ENCODE measurements at regions not wholly inside any gene's neighbourhood (a gene's known extent, or its start where the extent isn't known, plus 50 kb on each side); places are given as distances from the start of the nearest gene placed in this dataset.

DNA sequence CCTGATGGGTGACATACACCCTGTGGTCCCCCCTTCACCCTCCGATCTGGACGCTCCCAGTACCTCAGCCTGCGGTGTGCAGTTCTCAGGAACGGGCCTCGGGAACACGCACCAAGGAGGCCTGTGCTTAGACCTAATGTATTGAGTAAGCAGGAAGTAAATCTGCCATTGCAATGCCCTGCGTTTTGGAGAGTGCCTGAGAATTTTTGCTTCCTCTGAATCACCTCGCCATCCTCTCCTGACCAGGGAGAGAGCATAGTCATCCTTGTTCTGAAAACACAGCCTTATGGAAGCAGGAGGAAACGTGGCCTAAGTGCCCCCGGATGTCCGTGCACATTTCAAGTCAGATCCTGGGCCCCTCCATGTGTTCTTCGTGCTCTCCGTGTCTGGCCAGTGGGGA, 272.2 kb downstream of the NDUFA10 start (continued):
- TF ChIP-seq SRF (IDR thresholded peaks at IDR 0.05; ENCODE audit: low read depth in 2 of 2, low read length in 2 of 2): no peak
- no peak for TF ChIP-seq ZNF274 (IDR thresholded peaks at IDR 0.05; ENCODE audit: insufficient read depth, insufficient read length)
- TF ChIP-seq, protein P1, sequence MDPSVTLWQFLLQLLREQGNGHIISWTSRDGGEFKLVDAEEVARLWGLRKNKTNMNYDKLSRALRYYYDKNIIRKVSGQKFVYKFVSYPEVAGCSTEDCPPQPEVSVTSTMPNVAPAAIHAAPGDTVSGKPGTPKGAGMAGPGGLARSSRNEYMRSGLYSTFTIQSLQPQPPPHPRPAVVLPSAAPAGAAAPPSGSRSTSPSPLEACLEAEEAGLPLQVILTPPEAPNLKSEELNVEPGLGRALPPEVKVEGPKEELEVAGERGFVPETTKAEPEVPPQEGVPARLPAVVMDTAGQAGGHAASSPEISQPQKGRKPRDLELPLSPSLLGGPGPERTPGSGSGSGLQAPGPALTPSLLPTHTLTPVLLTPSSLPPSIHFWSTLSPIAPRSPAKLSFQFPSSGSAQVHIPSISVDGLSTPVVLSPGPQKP (IDR thresholded peaks at IDR 0.05; ENCODE audit: low read depth, low read length): no peak
- TF ChIP-seq PAX5 (IDR thresholded peaks at IDR 0.05; ENCODE audit: borderline replicate concordance, low read depth, low read length): no peak
- no peak for TF ChIP-seq GATAD2B (conservative IDR thresholded peaks at IDR 0.05; ENCODE audit: low read depth)
- TF ChIP-seq MYC (IDR thresholded peaks at IDR 0.05; ENCODE audit: insufficient read depth, insufficient read length, insufficient replicate concordance, low read length, severe bottlenecking): no peak

DNA sequence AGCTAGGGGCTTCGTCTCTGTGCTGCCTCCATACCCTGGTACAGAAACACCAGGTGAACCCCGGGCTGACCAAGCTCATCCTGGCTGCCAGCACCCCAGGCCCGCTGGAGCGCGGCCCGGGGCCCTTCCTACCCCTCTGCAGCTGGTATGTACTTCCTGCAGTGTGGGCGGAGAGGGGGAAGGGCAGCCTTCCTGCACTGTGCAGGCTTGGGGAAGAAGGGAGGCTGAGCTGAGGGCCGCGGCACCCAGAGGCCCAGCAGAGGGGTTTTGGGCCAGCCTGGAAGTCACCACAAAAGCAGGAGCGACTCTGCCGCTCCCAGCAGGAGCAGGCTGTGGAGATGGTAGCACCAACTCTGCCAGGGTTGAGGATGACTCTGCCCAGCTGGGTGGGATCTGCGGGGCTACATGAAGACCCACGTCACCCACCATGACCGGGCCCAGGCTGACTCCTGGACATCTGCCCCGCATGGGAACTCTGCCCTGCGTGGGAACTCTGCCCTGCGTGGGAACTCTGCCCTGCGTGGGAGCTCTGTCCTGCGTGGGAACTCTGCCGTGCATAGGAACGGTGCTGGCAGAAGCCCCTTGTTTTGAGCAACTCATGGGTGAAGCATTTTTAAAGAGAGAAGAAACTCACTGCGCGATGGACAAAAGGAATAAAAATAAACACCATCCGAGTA, 273.3 kb downstream of the NDUFA10 start:
- Histone ChIP-seq H3K4me1 (ENCODE audit: control insufficient read depth, insufficient read depth, low read length) (no peaks in the 10 kb centered on the region), H3K36me3 (ENCODE audit: control insufficient read depth in 2 of 2, insufficient read depth in 2 of 2, low read length in 1 of 2) (no peaks in the 10 kb centered on the region), H3K27me3 (replicated peaks in 1 of 2; ENCODE audit: control insufficient read depth in 2 of 2, insufficient read depth in 2 of 2, low read length in 1 of 2) (no peaks in the 10 kb centered on the region), H3K79me2 (ENCODE audit: control insufficient read depth, insufficient read depth, low read length) (no peaks in the 10 kb centered on the region), H3K4me2 (ENCODE audit: control insufficient read depth, insufficient read depth) (no peak overlapping the region), H4K20me1 (ENCODE audit: control insufficient read depth, insufficient read depth) (no peaks in the 10 kb centered on the region), H3K27ac (ENCODE audit: control insufficient read depth, insufficient read depth) (no peak overlapping the region), H2AFZ (ENCODE audit: control insufficient read depth, low read depth, low read length) (no peak overlapping the region), H3K4me3 (no peak overlapping the region), H3K9me3 (replicated peaks; ENCODE audit: control insufficient read depth, insufficient read depth, low read length) (no peaks in the 10 kb centered on the region), H3K9ac (ENCODE audit: control insufficient read depth, insufficient read depth, low read length) (no peak overlapping the region)
- FAIRE-seq: no peak
- CTCF ChIA-PET: no interaction called here
- POLR2A ChIA-PET: no interaction called here
- in situ Hi-C loops (cut with MboI) (no loop called here), intact Hi-C loops (cut with micrococcal nuclease; ENCODE audit: unreplicated experiment) (no loop called here)
- DNase-seq (ENCODE audit: low read depth, low spot score): no peak
- SMC1A ChIA-PET (ENCODE audit: uncharacterized antibody, unreplicated experiment): interaction anchor here (0.6 kb wide), 1 partner anchor 110 kb away, joined by 3 read pairs; no protein-coding TSS in a partner anchor
- RAD21 ChIA-PET (ENCODE audit: unreplicated experiment): no interaction called here
- no peak for TF ChIP-seq CREM (IDR thresholded peaks at IDR 0.05; ENCODE audit: low read depth)
- TF ChIP-seq IKZF1 (conservative IDR thresholded peaks at IDR 0.05): 0 out of 2 replicates have a peak, but pooled peaks have one; percentile 33
- peak; percentile 48 for ATAC-seq
- WGBS (ENCODE audit: insufficient coverage, insufficient replicate concordance, low lambda C conversion rate, missing lambda C conversion rate): 31% methylated on average over 22 of the region's 24 CpGs
- BruUV-seq (replicated peaks): no TSS peak

All from GM12878 (cell line).